Transverse colon (tissue), 4 donors: ENCODE measurements at regions not wholly inside any gene's neighbourhood (a gene's known extent, or its start where the extent isn't known, plus 50 kb on each side); places are given as distances from the start of the nearest gene placed in this dataset.

Experiments used
- CTCF ChIP-seq, 5 experiments: fragments of 200-600 bp in 3 of 5; fragments of 450-650 bp in 2 of 5; sonication (generic) in 3 of 5; IDR thresholded peaks; 1 replicate in 2 of 5; 2 replicates in 3 of 5; pipeline ENCODE4 v1.5.1; 2016 to 2017; ENCODE audit warnings: antibody characterized with exemption in 5 of 5, inconsistent platforms in 3 of 5, mild to moderate bottlenecking in 2 of 5, moderate library complexity in 1 of 5
- EP300 ChIP-seq: sonication (generic); formaldehyde crosslinking; IDR thresholded peaks from one replicate; pipeline ENCODE4 v1.6.1; 2017; ENCODE audit warnings: antibody characterized with exemption, low read depth
- POLR2A ChIP-seq: fragments of 450-650 bp; IDR thresholded peaks from one replicate; pipeline ENCODE4 v1.6.1; 2016; ENCODE audit warnings: antibody characterized with exemption, mild to moderate bottlenecking, moderate library complexity
- POLR2AphosphoS5 ChIP-seq, 3 donors: sonication (generic); formaldehyde crosslinking; IDR thresholded peaks; one replicate each; pipeline ENCODE4 v1.6.1; 2016; ENCODE audit warnings: antibody characterized with exemption in 3 of 3

GRCh38 chr6:126526547-126526946 is 186.6 kb downstream of the CENPW start:
- TF ChIP-seq CTCF (IDR thresholded peaks at IDR 0.05) (no peak), POLR2A (no peak), POLR2AphosphoS5 (IDR thresholded peaks at IDR 0.05) (no peak), EP300 (no peak)
